ENCODE measurements at regions not wholly inside any gene's neighbourhood (a gene's known extent, or its start where the extent isn't known, plus 50 kb on each side); places are given as distances from the start of the nearest gene placed in this dataset.
"Not testable (repeated sequence)": the region's sequence is repeated elsewhere in the genome, so short reads cannot be mapped to it uniquely, and the experiment has no call there.

DNA sequence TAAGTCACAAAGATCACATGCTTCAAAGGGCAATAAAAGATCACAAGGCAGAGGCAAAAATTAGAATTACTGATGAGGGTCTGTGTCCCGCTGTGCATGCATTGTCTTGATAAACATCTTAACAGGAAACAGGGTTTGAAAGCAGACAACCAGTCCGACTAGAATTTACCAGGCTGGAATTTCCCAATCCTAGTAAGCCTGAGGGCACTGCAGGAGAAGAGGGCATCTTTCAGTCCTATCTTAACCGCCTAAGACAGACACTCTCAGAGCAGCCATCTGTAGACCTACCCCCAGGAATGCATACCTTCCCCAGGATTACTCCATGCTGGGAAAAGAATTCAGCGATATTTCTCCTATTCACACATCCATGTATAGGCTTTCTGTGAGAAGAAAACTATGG is 465.8 kb upstream of the TMEFF2 start:
- TF ChIP-seq, protein P1, sequence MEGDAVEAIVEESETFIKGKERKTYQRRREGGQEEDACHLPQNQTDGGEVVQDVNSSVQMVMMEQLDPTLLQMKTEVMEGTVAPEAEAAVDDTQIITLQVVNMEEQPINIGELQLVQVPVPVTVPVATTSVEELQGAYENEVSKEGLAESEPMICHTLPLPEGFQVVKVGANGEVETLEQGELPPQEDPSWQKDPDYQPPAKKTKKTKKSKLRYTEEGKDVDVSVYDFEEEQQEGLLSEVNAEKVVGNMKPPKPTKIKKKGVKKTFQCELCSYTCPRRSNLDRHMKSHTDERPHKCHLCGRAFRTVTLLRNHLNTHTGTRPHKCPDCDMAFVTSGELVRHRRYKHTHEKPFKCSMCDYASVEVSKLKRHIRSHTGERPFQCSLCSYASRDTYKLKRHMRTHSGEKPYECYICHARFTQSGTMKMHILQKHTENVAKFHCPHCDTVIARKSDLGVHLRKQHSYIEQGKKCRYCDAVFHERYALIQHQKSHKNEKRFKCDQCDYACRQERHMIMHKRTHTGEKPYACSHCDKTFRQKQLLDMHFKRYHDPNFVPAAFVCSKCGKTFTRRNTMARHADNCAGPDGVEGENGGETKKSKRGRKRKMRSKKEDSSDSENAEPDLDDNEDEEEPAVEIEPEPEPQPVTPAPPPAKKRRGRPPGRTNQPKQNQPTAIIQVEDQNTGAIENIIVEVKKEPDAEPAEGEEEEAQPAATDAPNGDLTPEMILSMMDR (IDR thresholded peaks at IDR 0.05) = not testable (repeated sequence)
- TF ChIP-seq EZH2 (IDR thresholded peaks at IDR 0.05; ENCODE audit: borderline replicate concordance, insufficient read depth, low read depth, low read length, poor library complexity, severe bottlenecking) = not testable (repeated sequence)

All from B cell (primary cell).